Osteocyte (in vitro differentiated cells): ENCODE measurements at regions not wholly inside any gene's neighbourhood (a gene's known extent, or its start where the extent isn't known, plus 50 kb on each side); places are given as distances from the start of the nearest gene placed in this dataset.

Experiments
- DNase-seq: peaks from one replicate; pipeline ENCODE4 v3.0.0; 2021; ENCODE audit warnings: mixed read lengths; ENCODE audit not compliant: unreplicated experiment; ENCODE audit errors: extremely low spot score
- H3K27ac Mint-ChIP-seq: one replicate; pipeline ENCODE4 v1.8.0; 2021; ENCODE audit warnings: mild to moderate bottlenecking, mixed read lengths; ENCODE audit not compliant: unreplicated experiment
- H3K27me3 Mint-ChIP-seq: one replicate; pipeline ENCODE4 v1.8.0; 2021; ENCODE audit warnings: mixed read lengths; ENCODE audit not compliant: unreplicated experiment
- H3K36me3 Mint-ChIP-seq: one replicate; pipeline ENCODE4 v1.8.0; 2021; ENCODE audit warnings: mixed read lengths; ENCODE audit not compliant: unreplicated experiment
- H3K4me1 Mint-ChIP-seq: one replicate; pipeline ENCODE4 v1.8.0; 2021; ENCODE audit warnings: mixed read lengths; ENCODE audit not compliant: unreplicated experiment
- H3K4me3 Mint-ChIP-seq: one replicate; pipeline ENCODE4 v1.8.0; 2021; ENCODE audit warnings: mild to moderate bottlenecking, moderate library complexity, mixed read lengths; ENCODE audit not compliant: unreplicated experiment
- H3K9me3 Mint-ChIP-seq: one replicate; pipeline ENCODE4 v1.8.0; 2021; ENCODE audit warnings: mixed read lengths; ENCODE audit not compliant: unreplicated experiment
- TF ChIP-seq, protein P1 (sequence below): fragments of 200-600 bp; sonication (generic); IDR thresholded peaks from 2 replicates; pipeline ENCODE4 v1.5.0; 2021; ENCODE audit warnings: antibody characterized with exemption, mild to moderate bottlenecking, moderate library complexity

DNA sequence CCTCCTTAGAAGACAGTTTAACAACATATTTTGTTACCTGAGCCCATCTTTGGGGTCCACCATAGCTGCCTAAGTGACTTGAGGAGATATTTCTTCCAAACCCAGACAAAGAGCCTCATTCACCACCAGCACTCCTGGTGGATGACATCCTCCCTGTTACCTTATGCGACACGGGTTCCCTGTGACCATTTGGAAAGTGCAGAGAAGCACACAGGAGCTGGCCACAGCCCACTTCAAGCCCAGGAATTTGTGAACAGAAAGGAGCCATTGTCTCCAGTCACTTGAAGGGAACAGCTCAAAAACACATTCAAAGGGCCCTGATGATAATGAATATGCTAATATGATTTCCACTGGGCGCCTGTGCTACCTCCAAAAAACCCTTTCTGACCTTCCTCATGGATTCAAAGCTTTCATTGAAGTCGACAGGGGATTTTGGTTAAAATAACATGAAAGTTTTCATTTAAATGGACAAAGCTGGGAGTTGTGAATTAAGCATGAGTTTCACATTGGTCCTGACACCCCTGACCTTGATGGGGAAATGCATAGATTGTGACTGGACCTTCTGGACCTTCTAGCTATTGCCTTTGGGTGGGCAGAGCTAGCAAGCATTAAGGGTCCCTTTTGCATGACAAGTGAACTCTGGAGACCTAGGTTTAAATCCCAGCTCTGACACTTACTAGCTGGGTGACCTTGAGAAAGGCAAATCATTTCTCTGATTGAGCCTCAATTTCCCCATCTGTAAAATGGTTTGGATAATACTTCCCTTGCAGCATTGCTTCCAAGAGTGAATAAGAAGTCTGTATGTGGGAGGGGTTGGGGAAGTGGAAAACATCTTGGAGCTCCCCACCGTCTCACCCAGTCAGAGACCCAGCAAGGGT lies 83.3 kb upstream of the SIRPA start:
- no peaks in the 10 kb centered on the region for H3K36me3 Mint-ChIP-seq
- peak; percentile 10 for DNase-seq
- H3K9me3 Mint-ChIP-seq = no peaks in the 10 kb centered on the region
- H3K4me3 Mint-ChIP-seq = no peak overlapping the region
- TF ChIP-seq, protein P1, sequence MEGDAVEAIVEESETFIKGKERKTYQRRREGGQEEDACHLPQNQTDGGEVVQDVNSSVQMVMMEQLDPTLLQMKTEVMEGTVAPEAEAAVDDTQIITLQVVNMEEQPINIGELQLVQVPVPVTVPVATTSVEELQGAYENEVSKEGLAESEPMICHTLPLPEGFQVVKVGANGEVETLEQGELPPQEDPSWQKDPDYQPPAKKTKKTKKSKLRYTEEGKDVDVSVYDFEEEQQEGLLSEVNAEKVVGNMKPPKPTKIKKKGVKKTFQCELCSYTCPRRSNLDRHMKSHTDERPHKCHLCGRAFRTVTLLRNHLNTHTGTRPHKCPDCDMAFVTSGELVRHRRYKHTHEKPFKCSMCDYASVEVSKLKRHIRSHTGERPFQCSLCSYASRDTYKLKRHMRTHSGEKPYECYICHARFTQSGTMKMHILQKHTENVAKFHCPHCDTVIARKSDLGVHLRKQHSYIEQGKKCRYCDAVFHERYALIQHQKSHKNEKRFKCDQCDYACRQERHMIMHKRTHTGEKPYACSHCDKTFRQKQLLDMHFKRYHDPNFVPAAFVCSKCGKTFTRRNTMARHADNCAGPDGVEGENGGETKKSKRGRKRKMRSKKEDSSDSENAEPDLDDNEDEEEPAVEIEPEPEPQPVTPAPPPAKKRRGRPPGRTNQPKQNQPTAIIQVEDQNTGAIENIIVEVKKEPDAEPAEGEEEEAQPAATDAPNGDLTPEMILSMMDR = no peak
- H3K27me3 Mint-ChIP-seq = no peaks in the 10 kb centered on the region
- H3K27ac Mint-ChIP-seq = peak overlapping the region; percentile 78
- peaks cover 77% of the 10 kb centered on the region for H3K4me1 Mint-ChIP-seq

DNA sequence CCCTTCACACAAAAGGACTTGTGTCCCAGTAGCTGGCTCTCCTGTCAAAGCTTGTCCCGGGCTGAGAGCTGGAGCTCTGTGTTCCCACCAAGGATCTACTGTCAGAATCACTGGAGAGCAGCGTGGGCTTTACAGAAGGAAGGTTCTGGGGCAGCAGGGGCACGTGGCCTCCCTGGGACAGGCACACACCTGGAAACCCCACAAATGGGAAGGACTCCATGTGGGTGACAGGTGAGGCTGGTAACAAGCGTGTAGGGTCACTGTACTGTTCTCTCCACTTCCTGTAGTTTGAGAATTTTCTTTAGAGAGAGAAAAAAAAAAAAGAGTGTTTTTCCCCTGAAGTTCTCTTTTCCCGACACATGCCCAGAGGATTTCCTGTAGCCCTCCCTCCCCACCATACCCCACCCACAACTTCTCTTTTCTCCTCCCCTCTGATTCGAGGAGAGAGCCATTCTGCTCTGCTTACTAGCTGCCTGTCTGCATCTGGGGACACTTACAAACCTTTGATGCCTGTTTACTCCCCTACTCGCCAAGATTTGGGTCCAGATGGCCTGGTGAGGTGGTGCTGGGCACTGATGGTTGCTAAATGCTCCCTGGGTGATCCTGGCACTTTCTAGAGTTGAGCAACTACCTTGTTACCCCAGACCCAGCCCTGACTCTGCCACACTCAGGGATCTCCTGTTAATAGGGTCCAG lies 84.1 kb upstream of the SIRPA start:
- TF ChIP-seq, protein P1 = no peak
- Mint-ChIP-seq H3K27ac (peak overlapping the region; percentile 78), H3K36me3 (no peaks in the 10 kb centered on the region), H3K4me1 (peaks cover 69% of the 10 kb centered on the region), H3K9me3 (no peaks in the 10 kb centered on the region), H3K4me3 (peak overlapping the region; percentile 8), H3K27me3 (no peaks in the 10 kb centered on the region)
- peak; percentile 71 for DNase-seq

DNA sequence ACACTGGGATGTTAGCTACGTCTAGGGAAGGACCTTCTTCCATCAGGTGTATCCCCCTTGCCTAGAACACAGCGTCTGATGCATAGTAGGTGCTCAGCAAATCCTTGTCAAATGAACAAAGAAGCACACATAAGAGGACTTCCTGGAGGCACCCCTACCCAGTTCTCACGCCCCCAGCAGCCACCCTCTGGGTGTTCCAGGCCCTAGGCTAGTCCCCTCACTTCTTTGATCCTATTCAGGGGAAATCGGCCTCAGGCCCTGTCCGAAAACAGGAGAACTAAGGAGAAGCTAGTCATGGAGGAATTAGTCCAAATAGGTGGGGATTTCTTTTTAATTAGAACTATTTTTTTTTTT lies 84.7 kb upstream of the SIRPA start:
- peaks cover 64% of the 10 kb centered on the region for H3K4me1 Mint-ChIP-seq
- H3K27ac Mint-ChIP-seq = peak overlapping the region; percentile 78
- peak; percentile 68 for DNase-seq
- H3K4me3 Mint-ChIP-seq = no peak overlapping the region
- TF ChIP-seq, protein P1 = no peak
- no peaks in the 10 kb centered on the region for H3K36me3 Mint-ChIP-seq
- H3K27me3 Mint-ChIP-seq = no peaks in the 10 kb centered on the region
- no peaks in the 10 kb centered on the region for H3K9me3 Mint-ChIP-seq

DNA sequence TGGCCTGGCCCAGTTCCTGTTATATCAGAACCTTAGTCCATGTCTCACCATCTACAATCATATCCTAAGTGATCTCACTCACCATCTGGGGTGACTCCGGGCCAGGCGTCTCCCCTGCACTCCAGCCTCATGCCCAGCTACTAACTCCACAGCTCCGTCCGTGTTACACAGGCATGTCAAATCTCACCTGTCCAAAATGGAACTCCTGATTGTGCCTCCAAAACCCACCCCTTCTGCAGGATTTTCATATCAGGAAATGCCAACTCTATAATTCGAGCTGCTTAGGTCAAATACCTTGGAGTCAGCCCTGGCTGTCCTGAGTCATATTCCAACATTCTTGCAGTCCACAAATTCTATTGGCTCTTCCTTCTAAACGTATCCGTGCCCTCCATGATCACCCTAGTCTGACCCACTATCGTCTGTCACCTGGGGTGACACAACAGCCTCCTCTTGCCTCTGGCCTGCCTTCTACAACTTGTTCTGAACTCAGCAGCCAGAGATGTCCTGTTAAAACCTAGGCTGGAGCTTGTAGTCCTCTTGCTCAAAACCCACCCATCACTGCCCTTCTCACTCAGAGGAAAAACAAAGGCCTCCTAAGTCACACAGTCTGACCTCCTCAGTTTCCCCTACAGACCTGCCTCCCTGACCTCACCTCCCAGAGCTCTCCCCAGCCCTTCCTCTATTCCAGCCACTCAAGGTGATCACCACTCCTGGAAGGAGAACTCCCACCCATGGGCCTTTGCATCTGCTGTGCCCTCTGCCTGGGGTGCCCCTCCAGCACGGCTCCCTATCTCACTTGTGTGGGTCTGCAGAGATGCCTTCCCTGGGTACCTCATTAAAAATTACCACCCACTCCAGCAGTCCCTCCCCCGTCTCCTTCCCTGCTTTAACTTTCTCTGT lies 85.3 kb upstream of the SIRPA start:
- no peaks in the 10 kb centered on the region for H3K36me3 Mint-ChIP-seq
- no peak overlapping the region for H3K4me3 Mint-ChIP-seq
- peak overlapping the region; percentile 36 for H3K27ac Mint-ChIP-seq
- H3K27me3 Mint-ChIP-seq = no peaks in the 10 kb centered on the region
- TF ChIP-seq, protein P1 = no peak
- DNase-seq = no peak
- H3K9me3 Mint-ChIP-seq = no peaks in the 10 kb centered on the region
- H3K4me1 Mint-ChIP-seq = peaks cover 59% of the 10 kb centered on the region
